Naive thymus-derived CD4-positive, alpha-beta T cell (primary cell): ENCODE measurements at regions not wholly inside any gene's neighbourhood (a gene's known extent, or its start where the extent isn't known, plus 50 kb on each side); places are given as distances from the start of the nearest gene placed in this dataset.

Source experiments
- ATAC-seq: fragments of 150-1000 bp; cut with Tn5 transposase; 2 replicates; pipeline ENCODE4 v1.10.0; 2021; ENCODE audit warnings: mild to moderate bottlenecking, moderate library complexity
- CTCF ChIA-PET: fragments of 350-600 bp; sonication (Branson Sonifier 250); formaldehyde crosslinking; loops from one replicate; lab custom pipeline; 2021; ENCODE audit warnings: antibody characterized with exemption; lab: Charles Lee
- POLR2A ChIA-PET: fragments of 350-600 bp; sonication (Branson Sonifier 250); formaldehyde crosslinking; loops from one replicate; lab custom pipeline; 2021; ENCODE audit warnings: antibody characterized with exemption, inconsistent platforms; lab: Charles Lee
- DNase-seq, 9 donors: peaks; one replicate each; pipeline versions ENCODE4 v3.0.0 to v3.0.0-alpha.2; 2020 to 2022; ENCODE audit warnings: mixed read lengths in 1 of 9
- H3K27ac ChIP-seq: one replicate; pipeline ENCODE4 v1.7.0; 2013; ENCODE audit warnings: mild to moderate bottlenecking, low read depth, low read length, moderate library complexity
- H3K27me3 ChIP-seq, 2 donors: one replicate each; pipeline ENCODE4 v1.7.0; 2013; ENCODE audit warnings: low read length in 2 of 2, mild to moderate bottlenecking in 2 of 2, moderate library complexity in 2 of 2; ENCODE audit not compliant: control insufficient read depth in 2 of 2, insufficient read depth in 2 of 2
- H3K36me3 ChIP-seq, 3 experiments: 1 replicate in 2 of 3; 2 replicates in 1 of 3; pipeline ENCODE4 v1.7.0; 2013; ENCODE audit warnings: low read length in 3 of 3, mild to moderate bottlenecking in 3 of 3, moderate library complexity in 1 of 3; ENCODE audit not compliant: insufficient read depth in 3 of 3, control insufficient read depth in 2 of 3
- H3K4me1 ChIP-seq, 2 donors: one replicate each; pipeline ENCODE4 v1.7.0; 2013; ENCODE audit warnings: low read length in 2 of 2, mild to moderate bottlenecking in 2 of 2, moderate library complexity in 1 of 2; ENCODE audit not compliant: control insufficient read depth in 2 of 2, insufficient read depth in 2 of 2
- H3K4me3 ChIP-seq: 2 replicates; pipeline ENCODE4 v1.7.0; 2013; ENCODE audit warnings: mild to moderate bottlenecking, low read length
- H3K9me3 ChIP-seq, 3 experiments: 1 replicate in 2 of 3; 2 replicates in 1 of 3; pipeline ENCODE4 v1.7.0; 2013; ENCODE audit warnings: low read length in 3 of 3; ENCODE audit not compliant: control insufficient read depth in 2 of 3
- H3K27ac Mint-ChIP-seq, 9 donors: one replicate each; pipeline ENCODE4 v1.8.0; 2020 to 2022; ENCODE audit warnings: mixed read lengths in 9 of 9, mild to moderate bottlenecking in 8 of 9, moderate library complexity in 5 of 9, inconsistent platforms in 2 of 9
- H3K27me3 Mint-ChIP-seq, 5 donors: one replicate each; pipeline ENCODE4 v1.8.0; 2021 to 2022; ENCODE audit warnings: mixed read lengths in 5 of 5, mild to moderate bottlenecking in 1 of 5
- H3K36me3 Mint-ChIP-seq, 5 donors: one replicate each; pipeline ENCODE4 v1.8.0; 2020 to 2022; ENCODE audit warnings: mixed read lengths in 5 of 5, mild to moderate bottlenecking in 3 of 5, inconsistent platforms in 1 of 5
- H3K4me1 Mint-ChIP-seq, 7 donors: one replicate each; pipeline ENCODE4 v1.8.0; 2020 to 2022; ENCODE audit warnings: mixed read lengths in 7 of 7, mild to moderate bottlenecking in 3 of 7, inconsistent platforms in 1 of 7
- H3K4me3 Mint-ChIP-seq, 10 donors: one replicate each; pipeline ENCODE4 v1.8.0; 2020 to 2022; ENCODE audit warnings: mild to moderate bottlenecking in 10 of 10, mixed read lengths in 10 of 10, moderate library complexity in 6 of 10, inconsistent platforms in 2 of 10
- H3K9me3 Mint-ChIP-seq, 11 donors: one replicate each; pipeline ENCODE4 v1.8.0; 2020 to 2022; ENCODE audit warnings: mixed read lengths in 11 of 11, mild to moderate bottlenecking in 4 of 11, inconsistent platforms in 1 of 11, moderate library complexity in 1 of 11
- intact Hi-C, 2 donors: fragments of 100-400 bp; cut with micrococcal nuclease; formaldehyde crosslinking; loops; one replicate each; pipeline ENCODE4 v1.15.1; 2023

GRCh38 chr2:55993685-55994084 lies 70.1 kb upstream of the EFEMP1 start:
- ChIA-PET POLR2A (no interaction called here), CTCF (no interaction called here)
- intact Hi-C loops, result no loop called here
- Mint-ChIP-seq H3K27ac (no peak overlapping the region), H3K4me1 (no peaks in the 10 kb centered on the region), H3K9me3 (peaks cover 0 to 2% (median 0%) of the 10 kb centered on the region in 11 donors), H3K36me3 (no peaks in the 10 kb centered on the region), H3K4me3 (no peak overlapping the region), H3K27me3 (peaks cover 0 to 6% (median 0%) of the 10 kb centered on the region in 5 donors)
- no peak for DNase-seq
- Histone ChIP-seq H3K27me3 (no peaks in the 10 kb centered on the region), H3K4me1 (no peaks in the 10 kb centered on the region), H3K27ac (no peak overlapping the region), H3K36me3 (no peaks in the 10 kb centered on the region), H3K4me3 (no peak overlapping the region), H3K9me3 (no peaks in the 10 kb centered on the region)
- no peak for ATAC-seq

GRCh38 chr2:55995211-55995610 lies 71.6 kb upstream of the EFEMP1 start:
- ATAC-seq, result no peak
- intact Hi-C loops, result no loop called here
- Histone ChIP-seq H3K9me3 (no peaks in the 10 kb centered on the region), H3K36me3 (no peaks in the 10 kb centered on the region), H3K4me1 (no peaks in the 10 kb centered on the region), H3K27ac (no peak overlapping the region), H3K27me3 (no peaks in the 10 kb centered on the region), H3K4me3 (no peak overlapping the region)
- Mint-ChIP-seq H3K27ac (no peak overlapping the region), H3K9me3 (peaks cover 0 to 1% (median 0%) of the 10 kb centered on the region in 11 donors), H3K36me3 (no peaks in the 10 kb centered on the region), H3K4me3 (no peak overlapping the region), H3K4me1 (no peaks in the 10 kb centered on the region), H3K27me3 (peaks cover 0 to 6% (median 0%) of the 10 kb centered on the region in 5 donors)
- DNase-seq, result no peak
- POLR2A ChIA-PET, result no interaction called here
- CTCF ChIA-PET, result no interaction called here

GRCh38 chr2:55995902-55996301 lies 72.3 kb upstream of the EFEMP1 start:
- ChIA-PET POLR2A (no interaction called here), CTCF (no interaction called here)
- Mint-ChIP-seq H3K4me3 (no peak overlapping the region), H3K36me3 (no peaks in the 10 kb centered on the region), H3K27ac (no peak overlapping the region), H3K27me3 (peaks cover 0 to 6% (median 0%) of the 10 kb centered on the region in 5 donors), H3K4me1 (no peaks in the 10 kb centered on the region), H3K9me3 (peaks cover 0 to 1% (median 0%) of the 10 kb centered on the region in 11 donors)
- H3K36me3 ChIP-seq, result no peaks in the 10 kb centered on the region
- no peak overlapping the region for H3K27ac ChIP-seq
- no peaks in the 10 kb centered on the region for H3K4me1 ChIP-seq
- DNase-seq (no peak), ATAC-seq (no peak)
- no peak overlapping the region for H3K4me3 ChIP-seq
- no peaks in the 10 kb centered on the region for H3K27me3 ChIP-seq
- H3K9me3 ChIP-seq, result no peaks in the 10 kb centered on the region
- intact Hi-C loops, result no loop called here

GRCh38 chr2:55999231-55999630 lies 75.6 kb upstream of the EFEMP1 start:
- Histone ChIP-seq H3K4me3 (no peak overlapping the region), H3K27me3 (no peaks in the 10 kb centered on the region), H3K4me1 (no peaks in the 10 kb centered on the region), H3K27ac (no peak overlapping the region), H3K36me3 (no peaks in the 10 kb centered on the region), H3K9me3 (no peaks in the 10 kb centered on the region)
- CTCF ChIA-PET, result no interaction called here
- no peak overlapping the region for H3K4me3 Mint-ChIP-seq
- intact Hi-C loops, result no loop called here
- POLR2A ChIA-PET, result no interaction called here
- DNase-seq (no peak), ATAC-seq (no peak)
- no peaks in the 10 kb centered on the region for H3K36me3 Mint-ChIP-seq
- H3K27me3 Mint-ChIP-seq, result peaks cover 0 to 4% (median 0%) of the 10 kb centered on the region in 5 donors
- H3K27ac Mint-ChIP-seq, result no peak overlapping the region
- H3K4me1 Mint-ChIP-seq, result no peaks in the 10 kb centered on the region
- H3K9me3 Mint-ChIP-seq, result peaks cover 0 to 3% (median 0%) of the 10 kb centered on the region in 11 donors

- ChIA-PET POLR2A (no interaction called here), CTCF (no interaction called here)
- Histone ChIP-seq H3K4me3 (no peak overlapping the region), H3K36me3 (no peaks in the 10 kb centered on the region), H3K4me1 (no peaks in the 10 kb centered on the region), H3K27me3 (no peaks in the 10 kb centered on the region), H3K9me3 (no peaks in the 10 kb centered on the region), H3K27ac (no peak overlapping the region)
- Mint-ChIP-seq H3K9me3 (peaks cover 0 to 3% (median 0%) of the 10 kb centered on the region in 11 donors), H3K27me3 (no peaks in the 10 kb centered on the region), H3K4me3 (no peak overlapping the region), H3K36me3 (no peaks in the 10 kb centered on the region), H3K4me1 (no peaks in the 10 kb centered on the region), H3K27ac (no peak overlapping the region)
- intact Hi-C loops, result no loop called here
- DNase-seq, result no peak
- ATAC-seq, result no peak
Measured at GRCh38 chr2:55999790-56000189, 76.2 kb upstream of the EFEMP1 start.

DNA sequence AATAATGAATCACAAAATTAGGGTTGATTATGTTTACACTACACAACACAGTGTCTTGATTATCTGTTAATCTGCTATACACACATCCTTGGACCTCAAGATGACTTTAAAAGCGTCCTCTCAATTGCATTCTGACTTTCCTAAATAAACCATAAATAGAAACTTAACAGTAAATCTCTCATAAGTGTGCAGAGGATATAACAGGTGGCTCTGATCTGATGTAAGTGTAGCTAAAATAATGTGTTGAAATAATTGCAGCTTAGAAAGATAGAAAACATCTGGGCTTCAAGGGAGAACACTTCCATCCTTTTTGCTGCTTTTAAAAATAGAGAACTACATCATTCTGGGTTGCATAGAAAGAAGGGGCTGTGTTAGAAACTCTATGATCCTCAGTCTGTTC lies 78.4 kb upstream of the EFEMP1 start:
- H3K27me3 Mint-ChIP-seq, result no peaks in the 10 kb centered on the region
- ATAC-seq, result no peak
- ChIA-PET POLR2A (no interaction called here), CTCF (no interaction called here)
- H3K36me3 ChIP-seq, result no peaks in the 10 kb centered on the region
- no peaks in the 10 kb centered on the region for H3K9me3 ChIP-seq
- no peaks in the 10 kb centered on the region for H3K36me3 Mint-ChIP-seq
- no peak overlapping the region for H3K4me3 Mint-ChIP-seq
- H3K4me1 ChIP-seq, result no peaks in the 10 kb centered on the region
- no peak overlapping the region for H3K27ac Mint-ChIP-seq
- intact Hi-C loops, result no loop called here
- no peak overlapping the region for H3K27ac ChIP-seq
- H3K9me3 Mint-ChIP-seq, result peaks cover 0 to 8% (median 0%) of the 10 kb centered on the region in 11 donors
- no peaks in the 10 kb centered on the region for H3K4me1 Mint-ChIP-seq
- no peak for DNase-seq
- no peaks in the 10 kb centered on the region for H3K27me3 ChIP-seq
- no peak overlapping the region for H3K4me3 ChIP-seq

DNA sequence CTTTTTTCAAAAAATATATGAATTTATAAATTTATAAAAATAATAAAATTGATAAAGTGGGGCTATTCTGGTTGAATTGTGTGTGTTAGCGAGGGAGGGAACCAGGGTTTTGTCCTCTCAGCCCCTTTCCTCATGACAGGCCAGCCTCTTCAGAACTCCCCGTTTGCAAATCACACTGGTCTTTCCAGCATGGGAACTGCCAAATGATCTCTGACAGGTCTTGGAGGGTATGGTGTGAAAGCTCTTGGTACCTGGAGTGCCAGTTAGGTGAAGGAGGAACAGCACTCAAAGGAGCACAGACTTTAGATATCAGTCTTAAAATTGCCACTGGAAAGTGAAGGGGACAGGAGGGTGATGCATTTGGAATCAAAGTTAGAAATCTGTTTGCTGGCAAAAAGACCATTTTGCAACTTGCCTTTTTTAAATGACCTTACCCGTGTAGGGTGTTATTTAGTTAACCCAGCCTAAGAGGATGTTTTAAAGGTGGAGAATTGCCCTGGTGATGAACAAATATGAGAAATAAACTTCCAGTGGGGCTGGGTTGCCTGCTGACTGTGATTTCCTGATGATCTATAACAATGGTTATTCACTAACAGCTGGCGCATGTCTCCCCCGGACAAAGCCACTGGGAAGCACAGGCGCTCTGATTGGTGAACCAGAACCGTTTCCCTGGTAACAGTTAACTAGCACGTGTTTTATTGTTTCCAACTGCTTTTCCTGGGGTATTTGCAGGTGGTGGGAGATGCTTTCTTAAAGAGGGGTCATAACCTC lies 85.3 kb upstream of the EFEMP1 start:
- Histone ChIP-seq H3K4me1 (no peaks in the 10 kb centered on the region), H3K4me3 (no peak overlapping the region), H3K9me3 (no peaks in the 10 kb centered on the region), H3K27ac (no peak overlapping the region), H3K27me3 (no peaks in the 10 kb centered on the region), H3K36me3 (no peaks in the 10 kb centered on the region)
- POLR2A ChIA-PET, result no interaction called here
- CTCF ChIA-PET, result no interaction called here
- Mint-ChIP-seq H3K9me3 (peaks cover 0 to 8% (median 0%) of the 10 kb centered on the region in 11 donors), H3K27me3 (peaks cover 0 to 5% (median 0%) of the 10 kb centered on the region in 5 donors), H3K36me3 (no peaks in the 10 kb centered on the region), H3K4me1 (no peaks in the 10 kb centered on the region), H3K27ac (no peak overlapping the region), H3K4me3 (no peak overlapping the region)
- intact Hi-C loops, result loop anchor here in 1 of 2 donors (5.0 kb wide), 1 partner anchor 292 kb away; no protein-coding TSS in a partner anchor
- ATAC-seq, result no peak
- DNase-seq, result no peak
